ENCODE measurements at regions not wholly inside any gene's neighbourhood (a gene's known extent, or its start where the extent isn't known, plus 50 kb on each side); places are given as distances from the start of the nearest gene placed in this dataset.

DNA sequence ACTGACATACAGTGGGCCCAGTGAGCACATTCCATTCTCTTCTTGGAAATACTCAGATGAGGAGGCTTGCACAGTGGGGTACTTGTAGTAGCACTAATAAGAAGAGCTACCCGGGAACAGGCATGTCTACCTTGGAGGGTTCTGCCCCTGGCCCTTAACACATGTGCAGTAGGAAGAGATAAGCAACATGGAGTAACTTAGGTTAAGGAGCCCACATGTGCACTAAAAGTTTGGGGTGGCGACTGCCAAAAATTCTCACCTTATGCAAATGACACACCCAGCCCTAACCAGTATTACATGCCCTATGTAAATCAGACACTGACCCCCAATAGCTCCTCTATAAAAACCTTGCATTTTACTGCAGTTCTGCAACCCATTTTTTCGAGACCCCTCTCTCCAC lies 1313.3 kb downstream of the KCNT2 start (continued):
- TF ChIP-seq NKRF (conservative IDR thresholded peaks at IDR 0.05) (no peak), FOS (IDR thresholded peaks at IDR 0.05; ENCODE audit: borderline replicate concordance, extremely low read depth, insufficient read length) (no peak)

DNA sequence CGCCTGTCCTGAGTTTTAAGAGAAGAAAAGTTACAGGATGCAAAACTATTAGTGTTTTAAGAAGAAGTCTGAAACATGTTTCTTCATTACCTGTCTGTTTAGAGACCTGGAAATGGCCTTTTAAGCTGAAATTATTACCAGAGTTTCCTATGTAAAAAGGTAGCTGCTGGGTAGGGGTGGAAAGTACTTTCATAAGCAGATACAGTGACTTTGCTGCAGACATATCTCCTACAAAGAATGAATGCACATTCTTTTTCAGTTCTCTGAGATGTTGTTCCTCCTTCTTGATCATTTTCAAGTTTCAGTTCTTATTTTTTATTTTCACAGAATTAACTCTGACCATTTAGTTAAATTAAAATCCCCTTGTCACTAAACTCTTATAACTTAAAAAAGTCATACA lies 1329.6 kb downstream of the KCNT2 start:
- Histone ChIP-seq H3K27ac (ENCODE audit: control insufficient read depth, insufficient read depth) (no peak overlapping the region), H3K4me2 (ENCODE audit: control insufficient read depth, insufficient read depth) (no peak overlapping the region), H3K9me3 (replicated peaks; ENCODE audit: control insufficient read depth, insufficient read depth, low read length) (no peaks in the 10 kb centered on the region), H4K20me1 (ENCODE audit: control insufficient read depth, insufficient read depth) (no peaks in the 10 kb centered on the region), H3K4me1 (ENCODE audit: control insufficient read depth, insufficient read depth, low read length) (no peaks in the 10 kb centered on the region), H2AFZ (ENCODE audit: control insufficient read depth, low read depth, low read length) (no peak overlapping the region), H3K36me3 (ENCODE audit: control insufficient read depth in 2 of 2, insufficient read depth in 2 of 2, low read length in 1 of 2) (no peaks in the 10 kb centered on the region), H3K9ac (ENCODE audit: control insufficient read depth, insufficient read depth, low read length) (no peak overlapping the region), H3K4me3 (no peak overlapping the region), H3K27me3 (replicated peaks in 1 of 2; ENCODE audit: control insufficient read depth in 2 of 2, insufficient read depth in 2 of 2, low read length in 1 of 2) (no peaks in the 10 kb centered on the region), H3K79me2 (ENCODE audit: control insufficient read depth, insufficient read depth, low read length) (no peaks in the 10 kb centered on the region)
- no peak for TF ChIP-seq ZNF622 (IDR thresholded peaks at IDR 0.05)
- no peak for TF ChIP-seq KAT2A (conservative IDR thresholded peaks at IDR 0.05; ENCODE audit: control insufficient read depth, low read depth, low read length)
- peak; percentile 30; the same call in 1 of the 2 replicates for TF ChIP-seq ZNF24 (IDR thresholded peaks at IDR 0.05)
- TF ChIP-seq TCF7 (IDR thresholded peaks at IDR 0.05; ENCODE audit: borderline replicate concordance): no peak
- RAD21 ChIA-PET (ENCODE audit: unreplicated experiment): no interaction called here
- SMC1A ChIA-PET (ENCODE audit: uncharacterized antibody, unreplicated experiment): no interaction called here
- no TSS peak for BruUV-seq (replicated peaks)
- ATAC-seq (peak; percentile 29; the same call in 1 of the 3 replicates), DNase-seq (ENCODE audit: low read depth, low spot score) (no peak), FAIRE-seq (peak; percentile 62)
- CTCF ChIA-PET: no interaction called here
- POLR2A ChIA-PET: no interaction called here
- intact Hi-C loops (cut with micrococcal nuclease; ENCODE audit: unreplicated experiment): no loop called here
- in situ Hi-C loops (cut with MboI): no loop called here
- 0% methylated on average over 1 of the region's 1 CpG for WGBS (ENCODE audit: insufficient coverage, insufficient replicate concordance, low lambda C conversion rate, missing lambda C conversion rate)
